Type B pancreatic cell (in vitro differentiated cells): ENCODE measurements at regions not wholly inside any gene's neighbourhood (a gene's known extent, or its start where the extent isn't known, plus 50 kb on each side); places are given as distances from the start of the nearest gene placed in this dataset.

ENCODE experiments used
- DNase-seq: peaks from one replicate; pipeline ENCODE4 v3.0.0; 2021; ENCODE audit warnings: mixed read lengths; ENCODE audit not compliant: unreplicated experiment; ENCODE audit errors: extremely low spot score
- H3K27ac Mint-ChIP-seq: 2 replicates; pipeline ENCODE4 v1.8.0; 2021; ENCODE audit warnings: mild to moderate bottlenecking, mixed read lengths
- H3K27me3 Mint-ChIP-seq: 2 replicates; pipeline ENCODE4 v1.8.0; 2021; ENCODE audit warnings: mixed read lengths
- H3K36me3 Mint-ChIP-seq: 2 replicates; pipeline ENCODE4 v1.8.0; 2021; ENCODE audit warnings: mixed read lengths
- H3K4me1 Mint-ChIP-seq: one replicate; pipeline ENCODE4 v1.8.0; 2021; ENCODE audit warnings: mixed read lengths; ENCODE audit not compliant: unreplicated experiment
- H3K4me3 Mint-ChIP-seq: 2 replicates; pipeline ENCODE4 v1.8.0; 2021; ENCODE audit warnings: mild to moderate bottlenecking, mixed read lengths
- H3K9me3 Mint-ChIP-seq: 2 replicates; pipeline ENCODE4 v1.8.0; 2021; ENCODE audit warnings: mixed read lengths
- CTCF ChIP-seq: fragments of 200-600 bp; sonication (generic); conservative IDR thresholded peaks from 2 replicates; pipeline ENCODE4 v1.5.0; 2021; ENCODE audit warnings: antibody characterized with exemption, mild to moderate bottlenecking

DNA sequence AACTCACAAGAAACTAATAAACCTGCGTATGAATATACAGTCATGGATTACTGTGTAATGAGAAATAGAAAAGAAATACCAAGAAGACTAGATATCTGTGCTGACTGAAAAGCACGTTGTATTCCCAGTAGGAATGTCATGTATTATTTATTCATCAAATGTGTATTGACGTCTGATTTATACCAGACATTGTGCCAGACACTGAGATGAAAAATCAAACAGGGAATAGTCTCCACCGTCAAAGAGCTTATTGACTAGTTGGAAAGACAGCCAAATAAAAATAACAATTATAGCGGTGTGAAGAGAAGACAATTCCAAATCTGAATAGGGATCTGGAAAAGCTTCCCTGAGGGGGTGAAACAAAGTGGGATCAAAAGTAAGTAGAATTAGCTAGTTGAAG, 687.6 kb downstream of the C4orf33 start:
- H3K4me1 Mint-ChIP-seq = no peaks in the 10 kb centered on the region
- peaks cover 37% of the 10 kb centered on the region for H3K27me3 Mint-ChIP-seq
- H3K36me3 Mint-ChIP-seq = no peaks in the 10 kb centered on the region
- TF ChIP-seq CTCF = no peak
- DNase-seq = no peak
- no peak overlapping the region for H3K4me3 Mint-ChIP-seq
- H3K27ac Mint-ChIP-seq = no peak overlapping the region
- no peaks in the 10 kb centered on the region for H3K9me3 Mint-ChIP-seq

GRCh38 chr4:129788486-129788885, 692.5 kb downstream of the C4orf33 start:
- DNase-seq = no peak
- no peak for TF ChIP-seq CTCF
- no peaks in the 10 kb centered on the region for H3K4me1 Mint-ChIP-seq
- H3K9me3 Mint-ChIP-seq = no peaks in the 10 kb centered on the region
- H3K4me3 Mint-ChIP-seq = no peak overlapping the region
- H3K27ac Mint-ChIP-seq = no peak overlapping the region
- H3K27me3 Mint-ChIP-seq = peaks cover 30% of the 10 kb centered on the region
- H3K36me3 Mint-ChIP-seq = no peaks in the 10 kb centered on the region

DNA sequence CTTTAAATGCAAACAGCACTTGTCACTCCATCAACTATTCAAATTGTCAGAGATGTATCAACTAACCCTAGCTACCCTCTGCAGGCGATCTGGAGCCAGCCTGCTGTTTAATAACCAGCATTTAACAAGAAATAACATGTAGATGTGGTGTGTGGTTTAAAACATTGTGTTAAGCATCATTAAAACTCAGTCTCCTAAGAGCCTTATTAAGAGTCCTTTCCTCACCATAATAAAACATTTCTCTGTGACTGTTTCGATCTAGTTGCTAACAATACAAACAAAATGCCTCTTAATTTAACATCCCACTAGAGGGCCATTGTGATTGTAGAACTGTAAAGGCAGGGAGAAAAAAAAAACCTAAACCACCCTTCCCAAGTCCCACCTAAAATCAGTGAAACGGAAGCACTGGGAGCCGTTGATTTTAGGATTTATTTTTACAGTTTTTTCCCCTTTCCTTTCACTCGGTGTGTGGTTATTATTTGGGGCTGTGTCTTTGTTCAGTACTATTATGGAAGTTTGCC, 708.6 kb downstream of the C4orf33 start:
- no peaks in the 10 kb centered on the region for H3K36me3 Mint-ChIP-seq

DNA sequence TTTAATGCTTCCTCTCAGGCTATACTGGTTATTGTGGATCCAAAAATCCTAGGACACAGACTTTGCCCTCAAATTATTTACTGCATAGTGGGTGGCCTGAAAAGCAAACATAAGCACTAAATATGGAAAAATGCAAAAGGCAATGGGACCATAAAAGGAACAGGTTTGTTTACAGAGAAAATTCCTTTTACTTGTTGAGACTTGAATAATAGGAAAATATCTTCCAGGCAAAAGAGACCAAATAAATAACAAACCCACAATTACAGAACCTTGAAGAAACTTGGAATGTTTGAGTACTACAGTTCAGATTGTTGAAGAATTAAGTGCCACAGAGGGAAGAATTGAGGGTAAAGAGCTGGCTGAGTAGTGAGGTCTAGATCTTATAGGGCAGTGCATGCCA, 711.0 kb downstream of the C4orf33 start:
- no peak overlapping the region for H3K27ac Mint-ChIP-seq

More for the DNA sequence above, 708.6 kb downstream of the C4orf33 start:
- DNase-seq = no peak
- H3K27me3 Mint-ChIP-seq = peaks cover 4% of the 10 kb centered on the region
- H3K4me3 Mint-ChIP-seq = no peak overlapping the region
- H3K27ac Mint-ChIP-seq = no peak overlapping the region
- TF ChIP-seq CTCF = no peak
- no peaks in the 10 kb centered on the region for H3K4me1 Mint-ChIP-seq
- no peaks in the 10 kb centered on the region for H3K9me3 Mint-ChIP-seq

DNA sequence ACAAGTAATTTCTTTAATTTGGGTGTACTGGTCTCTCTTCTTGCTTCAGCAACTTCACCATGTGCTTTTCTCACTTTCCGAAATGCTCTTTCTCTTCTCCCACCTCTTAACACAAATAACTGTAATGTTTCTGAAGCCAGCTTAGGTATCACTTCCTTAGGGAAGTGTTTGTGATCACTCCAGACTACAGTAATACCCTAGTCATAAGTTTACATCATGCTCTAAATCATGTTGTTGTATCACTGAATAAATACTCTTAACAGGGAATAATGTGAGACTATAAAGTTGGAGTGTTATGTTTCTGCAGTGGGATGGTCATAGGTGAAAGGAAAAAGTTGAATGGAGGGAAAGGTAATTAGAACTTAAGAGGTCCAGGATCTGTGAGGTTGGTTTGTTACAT, 712.3 kb downstream of the C4orf33 start:
- DNase-seq = no peak
- no peak overlapping the region for H3K27ac Mint-ChIP-seq
- H3K36me3 Mint-ChIP-seq = no peaks in the 10 kb centered on the region
- no peaks in the 10 kb centered on the region for H3K4me1 Mint-ChIP-seq
- TF ChIP-seq CTCF = no peak
- H3K27me3 Mint-ChIP-seq = no peaks in the 10 kb centered on the region
- H3K4me3 Mint-ChIP-seq = no peak overlapping the region
- H3K9me3 Mint-ChIP-seq = no peaks in the 10 kb centered on the region

More for the DNA sequence above, 711.0 kb downstream of the C4orf33 start:
- Mint-ChIP-seq H3K36me3 (no peaks in the 10 kb centered on the region), H3K4me3 (no peak overlapping the region), H3K9me3 (no peaks in the 10 kb centered on the region), H3K27me3 (no peaks in the 10 kb centered on the region), H3K4me1 (no peaks in the 10 kb centered on the region)
- no peak for TF ChIP-seq CTCF
- no peak for DNase-seq

DNA sequence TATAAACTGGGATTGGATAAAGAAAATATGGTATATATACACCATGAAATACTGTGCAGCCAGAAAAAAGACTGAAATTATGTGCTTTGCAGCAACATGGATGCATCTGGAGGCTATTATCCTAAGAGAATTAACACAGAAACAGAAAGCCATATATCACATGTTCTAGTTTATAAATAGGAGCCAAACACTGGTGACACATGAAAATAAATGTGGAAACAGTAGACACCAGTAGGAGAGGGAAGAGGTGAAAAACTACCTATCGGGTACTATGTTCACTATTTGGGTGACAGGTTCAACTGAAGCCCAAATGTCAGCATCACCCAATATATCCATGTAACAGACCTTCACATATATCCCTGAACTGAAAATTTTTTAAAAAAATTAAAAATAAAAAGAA, 725.1 kb downstream of the C4orf33 start:
- no peak for TF ChIP-seq CTCF
- Mint-ChIP-seq H3K9me3 (peaks cover 4% of the 10 kb centered on the region), H3K4me3 (no peak overlapping the region), H3K4me1 (peaks cover 3% of the 10 kb centered on the region), H3K27ac (no peak overlapping the region), H3K36me3 (no peaks in the 10 kb centered on the region), H3K27me3 (no peaks in the 10 kb centered on the region)
- DNase-seq = no peak
